ENCODE measurements at regions not wholly inside any gene's neighbourhood (a gene's known extent, or its start where the extent isn't known, plus 50 kb on each side); places are given as distances from the start of the nearest gene placed in this dataset.

GRCh38 chr16:72443809-72444208, 271.9 kb upstream of the PMFBP1 start:
- TF ChIP-seq POLR2A (IDR thresholded peaks at IDR 0.05) (no peak), CTCF (IDR thresholded peaks at IDR 0.05) (no peak)
